Thyroid gland (tissue), 4 donors: ENCODE measurements at regions not wholly inside any gene's neighbourhood (a gene's known extent, or its start where the extent isn't known, plus 50 kb on each side); places are given as distances from the start of the nearest gene placed in this dataset.

Source experiments
- DNase-seq, 2 donors: peaks; one replicate each; pipeline ENCODE4 v3.0.0-alpha.2; 2019
- H3K27ac ChIP-seq, 3 donors: fragments of 200-600 bp; sonication (generic); 1 replicate in 2 of 3; 2 replicates in 1 of 3; pipeline ENCODE4 v1.5.1; 2016 to 2019; ENCODE audit warnings: mild to moderate bottlenecking in 1 of 3, moderate library complexity in 1 of 3
- H3K27me3 ChIP-seq: fragments of 200-600 bp; sonication (generic); one replicate; pipeline ENCODE4 v1.5.1; 2019
- H3K36me3 ChIP-seq, 2 donors: fragments of 200-600 bp; sonication (generic); one replicate each; pipeline ENCODE4 v1.5.1; 2016 to 2019
- H3K4me1 ChIP-seq, 2 donors: fragments of 200-600 bp; sonication (generic); one replicate each; pipeline ENCODE4 v1.5.1; 2017 to 2019
- H3K4me3 ChIP-seq, 3 donors: fragments of 200-600 bp; sonication (generic); replicated peaks in 1 of 3; 1 replicate in 2 of 3; 2 replicates in 1 of 3; pipeline ENCODE4 v1.5.1; 2016; ENCODE audit warnings: mild to moderate bottlenecking in 1 of 3
- H3K9me3 ChIP-seq: fragments of 200-600 bp; sonication (generic); one replicate; pipeline ENCODE4 v1.5.1; 2017
- POLR2A ChIP-seq, 2 donors: fragments of 450-650 bp; IDR thresholded peaks; one replicate each; pipeline ENCODE4 v1.6.1; 2017; ENCODE audit warnings: antibody characterized with exemption in 2 of 2, mild to moderate bottlenecking in 2 of 2, moderate library complexity in 1 of 2
- WGBS, 2 donors: methylation state at CpG; one replicate each; pipeline ENCODE4 v1.1.5; 2017; 5-methylcytosine and 5-hydroxymethylcytosine counted together
- intact Hi-C: fragments of 100-400 bp; cut with DNase I; formaldehyde crosslinking; loops from one replicate; pipeline ENCODE4 v1.15.1; 2023
- TF ChIP-seq, protein P1 (sequence below), 6 experiments: fragments of 200-600 bp in 3 of 6; fragments of 450-650 bp in 3 of 6; sonication (generic) in 3 of 6; IDR thresholded peaks; one replicate each; pipeline ENCODE4 v1.5.1; 2016 to 2019; ENCODE audit warnings: antibody characterized with exemption in 6 of 6, mild to moderate bottlenecking in 2 of 6, inconsistent platforms in 1 of 6, moderate library complexity in 1 of 6

DNA sequence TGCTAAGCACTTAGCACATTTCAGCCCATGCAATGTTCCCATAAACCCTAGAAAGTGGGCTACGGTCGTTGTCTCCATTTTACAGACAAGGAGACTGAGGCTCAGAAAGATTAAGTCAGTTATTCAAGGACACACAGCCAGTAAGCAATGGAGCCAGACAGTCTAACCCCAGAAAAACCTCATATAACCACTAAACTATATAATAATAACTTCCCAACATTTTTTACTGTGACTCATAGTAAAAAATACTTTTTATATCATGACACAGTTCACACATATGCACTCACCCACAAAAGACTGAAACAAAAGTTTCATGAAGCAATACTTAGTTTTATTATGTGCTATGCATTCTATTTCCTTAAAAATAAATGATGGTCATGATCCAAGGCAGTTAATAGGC, 66.2 kb upstream of the EYA2 start:
- no peaks in the 10 kb centered on the region for H3K4me1 ChIP-seq
- 71 to 85% methylated on average over 2 of the region's 2 CpGs for whole genome bisulfite sequencing, 2 donors

DNA sequence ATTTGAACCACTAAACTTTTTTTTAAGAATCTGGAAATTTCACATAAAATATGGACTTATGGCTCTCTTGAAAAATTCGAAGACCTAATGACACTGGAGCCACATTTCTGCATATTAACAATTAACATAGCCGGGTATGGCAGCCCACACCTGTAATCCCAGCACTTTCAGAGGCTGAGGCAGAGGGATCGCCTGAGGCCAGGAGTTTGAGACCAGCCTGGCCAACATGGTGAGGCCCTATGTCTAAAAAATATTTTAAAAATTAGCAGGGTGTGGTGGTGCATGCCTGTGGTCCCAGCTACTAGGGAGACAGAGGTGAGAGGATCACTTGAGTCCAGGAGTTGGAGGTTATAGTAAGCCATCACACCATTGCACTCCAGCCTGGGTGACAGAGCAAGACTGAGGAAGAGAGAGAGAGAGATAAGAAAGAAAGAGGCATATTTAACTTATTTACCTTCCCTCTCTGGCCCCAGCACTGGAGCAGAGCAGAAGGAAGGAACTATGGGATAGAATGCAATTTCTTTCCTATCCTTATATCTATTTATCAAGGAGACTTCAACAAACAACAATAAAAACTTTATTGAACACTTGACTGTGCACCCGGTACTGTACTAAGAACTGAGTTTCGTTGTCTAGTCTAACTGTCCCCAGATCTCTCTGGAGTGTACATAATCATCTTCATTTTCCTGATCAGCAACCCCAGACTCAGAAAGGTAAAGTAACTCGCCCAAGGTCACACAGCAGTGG, 63.6 kb upstream of the EYA2 start:
- no peak for DNase-seq
- H3K36me3 ChIP-seq: no peaks in the 10 kb centered on the region
- TF ChIP-seq POLR2A (IDR thresholded peaks at IDR 0.05): no peak
- TF ChIP-seq, protein P1, sequence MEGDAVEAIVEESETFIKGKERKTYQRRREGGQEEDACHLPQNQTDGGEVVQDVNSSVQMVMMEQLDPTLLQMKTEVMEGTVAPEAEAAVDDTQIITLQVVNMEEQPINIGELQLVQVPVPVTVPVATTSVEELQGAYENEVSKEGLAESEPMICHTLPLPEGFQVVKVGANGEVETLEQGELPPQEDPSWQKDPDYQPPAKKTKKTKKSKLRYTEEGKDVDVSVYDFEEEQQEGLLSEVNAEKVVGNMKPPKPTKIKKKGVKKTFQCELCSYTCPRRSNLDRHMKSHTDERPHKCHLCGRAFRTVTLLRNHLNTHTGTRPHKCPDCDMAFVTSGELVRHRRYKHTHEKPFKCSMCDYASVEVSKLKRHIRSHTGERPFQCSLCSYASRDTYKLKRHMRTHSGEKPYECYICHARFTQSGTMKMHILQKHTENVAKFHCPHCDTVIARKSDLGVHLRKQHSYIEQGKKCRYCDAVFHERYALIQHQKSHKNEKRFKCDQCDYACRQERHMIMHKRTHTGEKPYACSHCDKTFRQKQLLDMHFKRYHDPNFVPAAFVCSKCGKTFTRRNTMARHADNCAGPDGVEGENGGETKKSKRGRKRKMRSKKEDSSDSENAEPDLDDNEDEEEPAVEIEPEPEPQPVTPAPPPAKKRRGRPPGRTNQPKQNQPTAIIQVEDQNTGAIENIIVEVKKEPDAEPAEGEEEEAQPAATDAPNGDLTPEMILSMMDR (IDR thresholded peaks at IDR 0.05): no peak
- H3K4me1 ChIP-seq: no peaks in the 10 kb centered on the region
- WGBS, 2 donors: 73 to 88% methylated on average over 6 of the region's 6 CpGs
- H3K27ac ChIP-seq: no peak overlapping the region
- intact Hi-C loops: no loop called here
- no peak overlapping the region for H3K4me3 ChIP-seq
- H3K9me3 ChIP-seq: no peaks in the 10 kb centered on the region
- no peaks in the 10 kb centered on the region for H3K27me3 ChIP-seq

More for the DNA sequence above, 66.2 kb upstream of the EYA2 start:
- intact Hi-C loops: no loop called here
- DNase-seq: no peak
- H3K4me3 ChIP-seq: no peak overlapping the region
- no peak overlapping the region for H3K27ac ChIP-seq
- no peaks in the 10 kb centered on the region for H3K36me3 ChIP-seq
- no peaks in the 10 kb centered on the region for H3K27me3 ChIP-seq
- H3K9me3 ChIP-seq: no peaks in the 10 kb centered on the region
- no peak for TF ChIP-seq POLR2A (IDR thresholded peaks at IDR 0.05)
- TF ChIP-seq, protein P1 (IDR thresholded peaks at IDR 0.05): no peak

DNA sequence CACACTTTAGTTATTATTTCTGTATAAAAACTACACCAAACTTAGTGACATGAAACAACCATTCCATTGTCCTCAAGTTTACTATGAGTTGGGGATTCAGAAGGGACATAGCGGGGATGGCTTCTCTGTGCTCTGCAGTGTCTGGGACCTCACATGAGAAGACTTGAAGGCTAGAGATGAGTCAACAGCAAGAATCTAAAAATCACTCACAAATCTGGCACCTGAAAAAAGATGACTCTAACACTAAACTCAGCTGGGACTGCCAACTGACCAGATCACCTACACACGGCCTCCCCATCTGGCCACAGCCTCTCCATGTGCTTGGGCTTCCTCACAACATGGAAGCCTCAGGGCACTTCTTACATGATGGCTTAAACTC, 63.0 kb upstream of the EYA2 start:
- WGBS, 2 donors: 92 to 95% methylated on average over 2 of the region's 2 CpGs
- H3K4me1 ChIP-seq: no peaks in the 10 kb centered on the region
- intact Hi-C loops: no loop called here
- no peak overlapping the region for H3K27ac ChIP-seq
- H3K9me3 ChIP-seq: no peaks in the 10 kb centered on the region
- no peak for DNase-seq
- H3K36me3 ChIP-seq: no peaks in the 10 kb centered on the region
- TF ChIP-seq, protein P1 (IDR thresholded peaks at IDR 0.05): no peak
- TF ChIP-seq POLR2A (IDR thresholded peaks at IDR 0.05): no peak
- H3K4me3 ChIP-seq: no peak overlapping the region
- H3K27me3 ChIP-seq: no peaks in the 10 kb centered on the region

DNA sequence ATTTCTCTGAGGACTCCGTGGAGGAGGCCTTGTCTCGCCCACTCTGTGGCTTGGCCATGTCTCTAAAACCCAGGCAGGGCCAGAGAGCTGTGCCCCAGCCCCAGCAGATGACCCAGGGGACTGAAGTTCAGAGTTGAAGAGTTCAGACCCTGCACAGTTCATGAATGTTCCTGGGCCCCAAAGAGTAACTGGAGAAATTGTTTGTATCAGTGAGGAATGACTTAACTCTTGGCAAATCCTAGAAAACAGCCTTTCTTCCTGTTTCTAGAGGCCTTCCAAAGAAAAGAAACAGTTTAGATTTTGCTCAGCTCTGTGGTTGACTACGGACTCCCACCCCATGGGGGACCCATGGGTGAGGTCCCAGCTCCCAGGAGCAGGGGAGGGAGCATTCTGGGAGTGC, 62.1 kb upstream of the EYA2 start:
- intact Hi-C loops: no loop called here
- Histone ChIP-seq H3K27me3 (no peaks in the 10 kb centered on the region), H3K4me3 (no peak overlapping the region), H3K4me1 (no peaks in the 10 kb centered on the region), H3K36me3 (no peaks in the 10 kb centered on the region), H3K9me3 (no peaks in the 10 kb centered on the region), H3K27ac (no peak overlapping the region)
- TF ChIP-seq POLR2A (IDR thresholded peaks at IDR 0.05): no peak
- TF ChIP-seq, protein P1 (IDR thresholded peaks at IDR 0.05): no peak
- WGBS, 2 donors: 66 to 79% methylated on average over 3 of the region's 3 CpGs
- DNase-seq: no peak

DNA sequence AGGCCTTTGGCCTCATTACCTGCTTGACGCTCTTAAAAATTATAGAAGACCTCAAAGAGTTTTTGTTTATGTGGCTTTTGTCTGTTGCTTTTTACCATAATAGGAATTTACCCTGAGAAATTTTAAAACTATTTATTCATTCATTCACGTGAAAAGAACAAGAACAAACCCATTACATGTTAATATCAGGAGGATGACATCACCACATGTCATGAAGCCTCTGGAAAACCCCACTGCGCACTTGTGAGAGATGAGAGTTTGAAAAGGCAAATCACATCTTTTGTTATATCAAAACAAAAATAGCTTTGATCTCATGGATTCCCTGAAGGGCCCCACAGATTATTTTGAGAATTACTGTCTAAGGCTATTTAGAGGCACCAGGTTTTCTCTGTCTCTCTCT, 61.3 kb upstream of the EYA2 start:
- no peaks in the 10 kb centered on the region for H3K4me1 ChIP-seq
- 83 to 92% methylated on average over 3 of the region's 3 CpGs for WGBS, 2 donors
- intact Hi-C loops: no loop called here

More for the DNA sequence above, 61.3 kb upstream of the EYA2 start:
- TF ChIP-seq, protein P1 (IDR thresholded peaks at IDR 0.05): no peak
- TF ChIP-seq POLR2A (IDR thresholded peaks at IDR 0.05): no peak
- no peaks in the 10 kb centered on the region for H3K9me3 ChIP-seq
- DNase-seq: no peak
- no peak overlapping the region for H3K4me3 ChIP-seq
- no peaks in the 10 kb centered on the region for H3K27me3 ChIP-seq
- H3K27ac ChIP-seq: no peak overlapping the region
- H3K36me3 ChIP-seq: no peaks in the 10 kb centered on the region
